ENCODE measurements at regions not wholly inside any gene's neighbourhood (a gene's known extent, or its start where the extent isn't known, plus 50 kb on each side); places are given as distances from the start of the nearest gene placed in this dataset.

DNA sequence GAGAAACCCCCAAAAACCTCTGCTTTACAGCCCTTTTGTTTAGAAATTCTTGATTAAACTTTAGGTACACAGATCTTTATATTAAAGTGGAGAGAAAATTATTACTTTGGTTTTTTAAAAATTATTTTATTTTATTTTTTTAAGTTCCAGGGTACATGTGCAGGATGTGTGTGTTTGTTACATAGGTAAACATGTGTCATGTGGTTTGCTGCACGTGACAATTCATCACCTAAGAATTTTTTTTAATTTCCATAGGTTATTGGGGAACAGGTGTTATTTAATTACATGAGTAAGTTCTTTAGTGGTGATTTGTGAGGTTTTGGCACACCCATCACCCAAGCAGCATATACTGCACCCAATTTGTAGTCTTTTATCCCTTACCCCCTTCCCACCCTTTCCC is 581.7 kb downstream of the CSNK1G3 start:
- TF ChIP-seq CTCF (IDR thresholded peaks at IDR 0.05; ENCODE audit: extremely low read depth, insufficient read depth, missing control alignments): no peak
- in situ Hi-C loops (cut with MboI; ENCODE audit: low pct_unique_long_range_greater_than_20kb, low sequenced_read_pairs, unreplicated experiment): no loop called here
- no peak for DNase-seq (ENCODE audit: low spot score)

GRCh38 chr5:124090115-124090514 is 578.1 kb downstream of the CSNK1G3 start:
- in situ Hi-C loops (cut with MboI; ENCODE audit: low pct_unique_long_range_greater_than_20kb, low sequenced_read_pairs, unreplicated experiment): no loop called here
- DNase-seq (ENCODE audit: low spot score): no peak
- TF ChIP-seq CTCF (IDR thresholded peaks at IDR 0.05; ENCODE audit: extremely low read depth, insufficient read depth, missing control alignments): no peak

DNA sequence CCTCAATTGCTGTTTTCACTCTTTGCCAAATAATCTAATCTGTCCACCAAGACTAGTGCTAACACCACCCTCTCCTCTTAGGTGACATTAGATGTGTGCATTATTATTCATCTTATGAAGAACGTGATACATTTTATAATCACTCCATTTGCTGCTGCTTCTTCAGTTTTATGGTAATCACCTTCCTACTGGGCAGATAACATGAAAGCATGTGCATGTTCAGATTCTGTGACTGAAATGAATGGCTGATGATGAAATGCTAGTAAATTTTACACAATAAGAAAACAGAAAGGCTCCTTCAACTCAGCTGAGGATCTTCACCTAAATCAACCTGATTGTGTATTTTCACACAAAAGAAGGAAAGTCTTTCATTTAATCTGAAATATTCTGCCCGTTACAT is 577.6 kb downstream of the CSNK1G3 start:
- no peak for TF ChIP-seq CTCF (IDR thresholded peaks at IDR 0.05; ENCODE audit: extremely low read depth, insufficient read depth, missing control alignments)
- no peak for DNase-seq (ENCODE audit: low spot score)
- in situ Hi-C loops (cut with MboI; ENCODE audit: low pct_unique_long_range_greater_than_20kb, low sequenced_read_pairs, unreplicated experiment): no loop called here

DNA sequence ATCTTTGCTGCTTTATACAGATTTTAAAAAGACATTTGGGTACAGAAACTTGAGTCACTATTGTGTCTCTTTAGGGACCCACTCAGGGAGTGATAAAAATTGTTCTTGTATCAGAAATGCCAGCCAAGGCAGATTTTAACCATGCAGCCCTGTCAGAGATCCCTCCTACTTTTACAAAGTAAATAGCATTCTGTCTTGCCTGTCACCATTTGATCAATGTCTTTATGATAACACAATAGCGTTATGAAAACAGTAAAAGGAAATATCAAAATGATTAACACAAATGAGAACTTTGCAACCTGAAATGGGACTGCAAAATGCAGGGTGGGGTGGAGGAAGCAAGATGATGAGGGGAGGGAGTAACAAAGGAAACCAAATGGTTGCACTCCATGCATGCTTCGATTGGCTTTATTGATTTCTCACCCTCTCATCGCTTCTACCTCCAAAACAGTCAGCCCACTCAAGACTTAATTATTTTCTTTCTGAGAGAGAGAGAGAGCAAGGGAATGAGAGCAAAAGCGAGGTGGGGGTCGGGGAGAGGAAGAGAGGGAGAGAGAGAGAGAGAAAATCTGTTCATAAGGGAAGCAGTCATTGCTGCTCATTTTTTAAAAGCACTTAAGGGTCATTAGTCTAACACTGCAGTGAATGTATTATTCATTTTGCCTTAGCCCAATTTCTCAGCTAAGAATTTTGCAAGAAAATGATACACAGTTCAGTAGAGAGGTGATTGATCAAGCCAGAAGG is 576.5 kb downstream of the CSNK1G3 start:
- no peak for TF ChIP-seq CTCF (IDR thresholded peaks at IDR 0.05; ENCODE audit: extremely low read depth, insufficient read depth, missing control alignments)
- in situ Hi-C loops (cut with MboI; ENCODE audit: low pct_unique_long_range_greater_than_20kb, low sequenced_read_pairs, unreplicated experiment): no loop called here
- no peak for DNase-seq (ENCODE audit: low spot score)

- no peak for TF ChIP-seq CTCF (IDR thresholded peaks at IDR 0.05; ENCODE audit: extremely low read depth, insufficient read depth, missing control alignments)
- no peak for DNase-seq (ENCODE audit: low spot score)
- in situ Hi-C loops (cut with MboI; ENCODE audit: low pct_unique_long_range_greater_than_20kb, low sequenced_read_pairs, unreplicated experiment): no loop called here
Measured at GRCh38 chr5:124087752-124088151, 575.8 kb downstream of the CSNK1G3 start.

DNA sequence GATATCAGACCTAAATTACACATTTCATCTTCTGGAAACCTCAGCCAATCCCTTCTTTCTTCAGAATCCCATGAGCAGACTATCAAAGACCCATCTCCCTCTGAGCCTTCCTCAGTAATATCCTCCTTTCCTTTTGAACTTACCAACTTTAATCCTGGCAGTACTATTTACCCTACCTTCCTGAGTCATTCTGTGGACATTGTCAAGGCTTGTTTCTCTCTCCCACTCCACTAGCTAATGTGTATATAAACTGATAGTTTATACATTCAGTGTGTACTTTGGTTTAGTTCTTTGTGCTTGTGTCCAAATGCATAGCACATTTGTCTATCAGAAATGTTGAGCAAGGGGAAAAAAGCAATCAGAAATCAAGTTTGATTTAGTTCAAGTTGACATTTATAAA is 568.3 kb downstream of the CSNK1G3 start:
- TF ChIP-seq CTCF (IDR thresholded peaks at IDR 0.05; ENCODE audit: extremely low read depth, insufficient read depth, missing control alignments): no peak
- in situ Hi-C loops (cut with MboI; ENCODE audit: low pct_unique_long_range_greater_than_20kb, low sequenced_read_pairs, unreplicated experiment): no loop called here
- no peak for DNase-seq (ENCODE audit: low spot score)
